ENCODE measurements at regions not wholly inside any gene's neighbourhood (a gene's known extent, or its start where the extent isn't known, plus 50 kb on each side); places are given as distances from the start of the nearest gene placed in this dataset.

- intact Hi-C loops (cut with micrococcal nuclease): no loop called here
- no peak for FAIRE-seq
- CTCF ChIA-PET: interaction anchor here (1.5 kb wide), 1 partner anchor 60 kb away, joined by 3 read pairs; no protein-coding TSS in a partner anchor
Measured at GRCh38 chr14:55505846-55506245, 65.4 kb upstream of the TBPL2 start.

GRCh38 chr14:55508676-55509075 is 68.3 kb upstream of the TBPL2 start:
- Histone ChIP-seq H3K36me3 (ENCODE audit: control insufficient read depth in 2 of 2, extremely low read depth in 1 of 2, insufficient read depth in 2 of 2, low read length in 2 of 2) (no peaks in the 10 kb centered on the region), H3K9me3 (replicated peaks; ENCODE audit: control insufficient read depth, insufficient read depth, low read length) (no peaks in the 10 kb centered on the region), H3K27me3 (ENCODE audit: control insufficient read depth in 2 of 2, insufficient read depth in 2 of 2, low read length in 2 of 2) (no peaks in the 10 kb centered on the region), H3K9me1 (replicated peaks; ENCODE audit: control insufficient read depth, extremely low read depth, insufficient read depth, low read length) (no peaks in the 10 kb centered on the region), H3K9ac (replicated peaks; ENCODE audit: extremely low read depth, insufficient read depth, low read length) (no peak overlapping the region), H3K27ac (ENCODE audit: insufficient read depth, low read depth, low read length) (no peak overlapping the region), H3K4me1 (ENCODE audit: control insufficient read depth, extremely low read depth, insufficient read depth, low read length) (no peaks in the 10 kb centered on the region), H2AFZ (ENCODE audit: low read depth, low read length) (no peak overlapping the region), H4K20me1 (replicated peaks; ENCODE audit: control insufficient read depth, extremely low read depth, insufficient read depth, low read length) (no peaks in the 10 kb centered on the region), H3K79me2 (ENCODE audit: control insufficient read depth, insufficient read depth, low read length) (no peaks in the 10 kb centered on the region), H3K4me2 (ENCODE audit: insufficient read depth, low read length) (no peak overlapping the region), H3K4me3 (replicated peaks in 1 of 3; ENCODE audit: insufficient read depth in 1 of 3, low read depth in 1 of 3, low read length in 3 of 3) (no peak overlapping the region)
- intact Hi-C loops (cut with micrococcal nuclease): no loop called here
- TF ChIP-seq POLR2A (IDR thresholded peaks at IDR 0.05; ENCODE audit: low read depth, low read length): no peak
- TF ChIP-seq MYC (IDR thresholded peaks at IDR 0.05; ENCODE audit: low read depth, low read length): no peak
- TF ChIP-seq POLR2AphosphoS5 (IDR thresholded peaks at IDR 0.05; ENCODE audit: insufficient read depth, low read depth, low read length): no peak
- CTCF ChIA-PET: interaction anchor here (1.0 kb wide), 1 partner anchor 70 kb away, joined by 3 read pairs; no protein-coding TSS in a partner anchor
- dilution Hi-C loops (cut with MboI; ENCODE audit: extremely low pct_ligation_motif_present, low sequenced_read_pairs): no loop called here
- POLR2A ChIA-PET: no interaction called here
- DNase-seq (ENCODE audit: low read depth, low spot score): no peak
- FAIRE-seq: no peak
- BruUV-seq (replicated peaks): no TSS peak

More at GRCh38 chr14:55505846-55506245, 65.4 kb upstream of the TBPL2 start:
- Histone ChIP-seq H3K9me3 (replicated peaks; ENCODE audit: control insufficient read depth, insufficient read depth, low read length) (no peaks in the 10 kb centered on the region), H3K27me3 (ENCODE audit: control insufficient read depth in 2 of 2, insufficient read depth in 2 of 2, low read length in 2 of 2) (no peaks in the 10 kb centered on the region), H3K4me2 (ENCODE audit: insufficient read depth, low read length) (no peak overlapping the region), H3K27ac (ENCODE audit: insufficient read depth, low read depth, low read length) (no peak overlapping the region), H2AFZ (ENCODE audit: low read depth, low read length) (no peak overlapping the region), H3K4me3 (replicated peaks in 1 of 3; ENCODE audit: insufficient read depth in 1 of 3, low read depth in 1 of 3, low read length in 3 of 3) (no peak overlapping the region), H3K4me1 (ENCODE audit: control insufficient read depth, extremely low read depth, insufficient read depth, low read length) (no peaks in the 10 kb centered on the region), H3K9ac (replicated peaks; ENCODE audit: extremely low read depth, insufficient read depth, low read length) (no peak overlapping the region), H4K20me1 (replicated peaks; ENCODE audit: control insufficient read depth, extremely low read depth, insufficient read depth, low read length) (no peaks in the 10 kb centered on the region), H3K36me3 (ENCODE audit: control insufficient read depth in 2 of 2, extremely low read depth in 1 of 2, insufficient read depth in 2 of 2, low read length in 2 of 2) (no peaks in the 10 kb centered on the region), H3K79me2 (ENCODE audit: control insufficient read depth, insufficient read depth, low read length) (no peaks in the 10 kb centered on the region), H3K9me1 (replicated peaks; ENCODE audit: control insufficient read depth, extremely low read depth, insufficient read depth, low read length) (no peaks in the 10 kb centered on the region)
- DNase-seq (ENCODE audit: low read depth, low spot score): no peak
- POLR2A ChIA-PET: no interaction called here
- no TSS peak for BruUV-seq (replicated peaks)
- TF ChIP-seq POLR2AphosphoS5 (IDR thresholded peaks at IDR 0.05; ENCODE audit: insufficient read depth, low read depth, low read length): no peak
- no peak for TF ChIP-seq GATA2 (IDR thresholded peaks at IDR 0.05; ENCODE audit: insufficient read depth, insufficient read length, low read depth, low read length)
- dilution Hi-C loops (cut with MboI; ENCODE audit: extremely low pct_ligation_motif_present, low sequenced_read_pairs): no loop called here
